Glomerular visceral epithelial cell (primary cell): ENCODE measurements at regions not wholly inside any gene's neighbourhood (a gene's known extent, or its start where the extent isn't known, plus 50 kb on each side); places are given as distances from the start of the nearest gene placed in this dataset.

Source experiments
- DNase-seq: peaks from one replicate; pipeline ENCODE4 v3.0.0-alpha.2; 2016; ENCODE audit errors: extremely low spot score

DNA sequence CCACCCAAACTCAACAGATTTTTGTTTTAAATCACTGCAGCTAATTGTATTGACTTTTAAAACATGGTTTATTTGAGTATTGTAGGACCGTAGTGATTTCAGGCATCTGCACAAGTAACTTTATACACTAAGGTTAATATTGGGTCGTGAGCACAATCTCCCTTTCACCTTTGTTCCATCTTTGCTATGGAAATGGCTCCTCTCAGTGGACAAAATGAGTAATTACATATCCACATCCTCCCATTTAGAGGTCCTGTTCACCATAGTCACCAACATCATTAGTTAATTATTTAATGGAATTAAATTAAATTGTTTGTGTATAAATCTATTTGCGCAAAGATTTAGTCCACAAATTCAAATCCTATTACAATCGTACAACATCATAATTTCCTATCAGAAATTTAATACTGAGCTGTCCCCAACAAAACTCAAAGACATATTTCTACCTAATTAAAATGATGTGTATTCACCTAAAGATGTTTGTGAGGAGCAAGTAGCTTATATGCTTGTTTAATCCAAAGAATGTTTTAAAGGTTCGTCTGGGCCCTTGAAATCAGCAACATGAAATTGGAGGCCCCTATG is 173.0 kb upstream of the DAPK1 start:
- DNase-seq = peak; percentile 63

GRCh38 chr9:87327575-87328125 is 170.0 kb upstream of the DAPK1 start:
- DNase-seq = no peak

GRCh38 chr9:87333802-87334201 is 163.9 kb upstream of the DAPK1 start:
- no peak for DNase-seq

DNA sequence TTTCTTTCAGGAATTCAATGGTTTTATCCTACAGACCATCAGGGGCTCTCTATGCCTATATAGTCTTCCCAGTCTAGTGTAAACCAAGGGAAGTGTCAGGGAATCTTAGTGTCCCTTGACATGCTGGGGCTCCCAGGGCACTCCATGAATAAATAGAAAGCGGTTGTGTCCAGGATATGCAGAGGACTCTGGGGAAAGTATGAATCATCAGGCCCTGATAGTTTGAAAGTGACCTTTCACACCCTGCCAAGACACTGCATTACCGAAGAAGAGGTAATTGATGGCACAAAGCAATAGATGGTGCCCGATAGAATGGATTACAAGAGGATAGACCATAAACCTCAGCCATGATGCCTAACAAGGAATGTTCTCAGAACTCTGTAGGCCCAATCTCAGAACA is 163.3 kb upstream of the DAPK1 start:
- DNase-seq = no peak

DNA sequence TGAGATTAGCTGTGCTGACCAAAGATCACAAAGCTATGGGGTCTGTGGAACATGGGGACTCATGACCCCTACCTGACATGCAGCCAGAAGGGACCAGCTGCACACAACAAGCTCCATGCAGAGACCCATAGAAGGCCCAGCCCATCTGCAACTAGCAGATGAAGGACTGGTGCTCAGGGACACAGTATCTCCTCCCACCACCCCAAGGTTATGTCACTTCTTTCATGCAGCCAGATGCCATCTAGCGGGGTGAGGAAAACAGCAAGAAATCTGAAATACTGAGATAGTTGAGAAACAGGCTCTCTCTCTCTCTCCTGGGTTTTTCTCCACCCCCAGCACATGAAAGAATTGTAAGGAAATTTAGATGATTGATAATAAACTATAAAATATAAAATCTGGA is 161.3 kb upstream of the DAPK1 start:
- no peak for DNase-seq

DNA sequence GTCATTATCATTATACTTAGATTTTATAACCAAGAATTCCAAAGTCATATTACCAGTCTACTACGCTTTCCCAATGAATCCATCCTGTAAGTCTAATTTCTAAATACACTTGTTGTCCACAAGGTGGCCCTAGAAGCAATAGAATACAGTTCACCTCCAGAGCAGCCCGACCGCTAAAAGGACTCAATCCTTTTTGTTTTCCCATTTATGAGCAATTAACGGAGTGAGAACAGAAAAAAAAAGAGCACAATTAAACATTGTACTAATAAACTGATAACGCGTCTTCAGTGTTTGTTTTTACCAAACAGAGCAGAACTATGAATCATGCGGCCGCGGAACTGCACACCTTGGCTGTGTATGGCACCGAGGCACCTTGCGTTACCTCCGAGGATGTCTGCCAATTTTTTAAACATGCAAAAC is 160.7 kb upstream of the DAPK1 start:
- peak; percentile 75 for DNase-seq

DNA sequence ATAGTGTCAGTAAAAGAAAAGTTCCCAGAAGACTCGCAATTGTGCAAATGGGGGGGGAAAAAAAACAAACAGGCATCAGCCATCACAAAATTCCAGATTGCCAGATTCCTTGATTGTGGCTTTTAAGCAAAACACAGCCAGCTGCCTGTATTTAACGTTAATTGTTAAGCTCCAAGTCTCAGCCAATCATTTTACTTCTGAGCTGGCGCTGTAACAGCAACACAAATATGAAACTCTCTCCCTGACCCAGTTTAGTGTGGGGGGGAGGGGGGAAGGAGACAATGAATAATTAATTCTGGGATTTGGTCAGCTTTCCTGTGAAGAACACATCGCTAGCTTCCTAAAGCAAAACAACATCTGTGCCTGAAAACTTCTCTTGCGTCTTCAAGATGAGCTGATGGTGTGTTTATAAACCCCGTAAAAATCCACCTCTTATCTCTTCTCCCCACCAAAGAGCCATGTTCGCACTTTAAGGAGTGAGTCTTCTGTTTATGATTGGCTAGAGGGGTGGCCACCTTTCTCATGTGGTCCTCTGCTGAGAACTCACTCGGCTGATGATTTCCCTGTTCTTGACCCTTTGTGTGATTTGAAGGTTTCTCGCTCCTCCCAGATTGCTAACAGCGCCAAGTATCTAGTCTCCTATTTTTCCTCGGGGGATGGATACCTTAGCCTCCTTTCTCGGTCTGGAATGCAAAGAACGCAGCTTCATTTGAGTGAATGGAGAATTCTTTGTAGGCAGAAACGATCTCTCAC is 160.2 kb upstream of the DAPK1 start:
- DNase-seq = peak; percentile 69

GRCh38 chr9:87338088-87338989 is 159.3 kb upstream of the DAPK1 start:
- DNase-seq = no peak

DNA sequence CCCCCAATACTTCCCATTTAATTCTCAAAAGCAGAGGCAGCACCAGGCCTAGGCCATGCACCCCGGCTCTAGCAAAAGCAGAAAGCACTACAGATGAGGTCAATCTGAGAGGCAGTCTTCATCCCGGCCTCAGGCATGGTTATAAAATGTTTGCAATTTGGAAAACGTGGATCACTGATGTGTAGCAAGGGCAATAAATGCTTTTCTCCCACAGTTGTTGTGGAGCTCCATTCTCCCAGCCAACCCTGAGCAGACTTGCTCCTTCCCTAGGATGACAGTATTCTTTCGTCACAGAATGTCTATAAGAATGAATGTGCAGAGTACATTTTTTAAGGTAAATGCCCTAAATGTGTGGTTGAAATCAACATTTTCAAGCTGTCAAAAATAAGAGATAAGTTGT is 157.3 kb upstream of the DAPK1 start:
- DNase-seq = no peak

GRCh38 chr9:87342743-87343142 is 154.9 kb upstream of the DAPK1 start:
- peak; percentile 15 for DNase-seq

- DNase-seq = peak; percentile 33
Observed at GRCh38 chr9:87343816-87344430, 153.7 kb upstream of the DAPK1 start.

GRCh38 chr9:87346061-87346665 is 151.5 kb upstream of the DAPK1 start:
- DNase-seq = no peak

DNA sequence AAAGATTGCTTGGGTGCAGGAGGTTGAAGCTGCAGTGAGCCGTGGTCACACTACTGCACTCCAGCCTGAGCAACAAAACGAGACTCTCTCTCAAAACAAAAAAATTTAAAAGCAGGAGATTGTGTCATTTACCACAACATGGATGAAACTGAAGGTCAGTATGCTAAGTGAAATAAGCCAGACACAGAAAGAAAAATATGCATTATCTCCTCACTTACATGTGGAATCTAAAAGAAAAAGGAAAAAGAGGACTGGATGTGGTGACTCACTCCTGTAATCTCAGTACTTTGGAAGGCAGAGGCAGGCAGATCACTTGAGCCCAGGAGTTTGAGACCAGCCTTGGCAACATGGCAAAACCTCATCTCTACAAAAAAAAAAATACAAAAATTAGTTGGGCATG is 146.8 kb upstream of the DAPK1 start:
- peak; percentile 54 for DNase-seq

GRCh38 chr9:87353301-87353700 is 144.4 kb upstream of the DAPK1 start:
- DNase-seq = no peak

DNA sequence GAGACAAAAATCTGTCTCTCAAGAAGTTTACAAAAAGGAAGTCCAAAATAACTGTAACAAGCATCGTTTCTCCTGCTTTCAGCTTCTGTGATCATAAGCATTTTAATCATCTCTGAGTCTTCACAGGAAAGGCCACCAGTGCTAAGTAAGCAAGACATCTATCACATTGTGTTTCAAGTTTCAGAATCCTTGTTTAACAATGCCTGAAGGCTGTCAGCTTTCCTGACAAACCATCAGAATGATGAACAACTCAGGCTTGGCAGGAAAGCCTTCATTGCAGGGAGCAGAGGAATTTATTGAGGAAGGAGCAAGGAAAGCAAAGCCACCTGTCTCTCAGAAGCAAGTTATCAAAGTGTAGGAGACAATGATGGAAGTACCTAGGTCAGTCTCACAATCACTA is 143.5 kb upstream of the DAPK1 start:
- DNase-seq = no peak

GRCh38 chr9:87357600-87357999 is 140.1 kb upstream of the DAPK1 start:
- no peak for DNase-seq

- no peak for DNase-seq
Observed at GRCh38 chr9:87359264-87359663, 138.4 kb upstream of the DAPK1 start.

- no peak for DNase-seq
Observed at GRCh38 chr9:87359958-87360601, 137.6 kb upstream of the DAPK1 start.

GRCh38 chr9:87370049-87370685 is 127.5 kb upstream of the DAPK1 start:
- no peak for DNase-seq

DNA sequence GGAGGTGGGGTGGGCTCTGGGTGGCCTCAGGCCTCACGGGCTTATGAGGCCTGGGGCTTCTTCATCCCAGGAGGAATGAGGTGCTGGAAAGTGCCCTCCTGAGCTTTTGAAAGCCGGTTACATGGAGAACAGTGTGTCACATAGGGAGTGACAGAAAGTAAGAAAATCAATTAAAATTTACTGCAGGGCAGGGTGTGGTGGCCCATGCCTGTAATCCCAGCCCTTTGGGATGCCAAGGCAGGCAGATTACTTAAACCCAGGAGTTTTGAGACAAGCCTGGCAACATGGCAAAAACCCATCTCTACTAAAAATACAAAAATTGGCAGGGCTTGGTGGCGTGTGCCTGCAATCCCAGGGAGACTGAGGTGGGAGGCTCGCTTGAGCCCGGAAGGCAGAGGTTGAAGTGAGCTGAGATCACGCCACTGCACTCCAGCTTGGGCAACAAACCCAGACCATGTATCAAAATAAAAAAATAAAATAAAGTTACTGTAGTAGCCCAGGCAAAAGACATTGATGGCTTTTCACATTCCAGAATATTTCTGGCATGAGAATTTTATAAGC is 125.8 kb upstream of the DAPK1 start:
- DNase-seq = no peak
